HG02840 (cell line): ENCODE measurements at regions not wholly inside any gene's neighbourhood (a gene's known extent, or its start where the extent isn't known, plus 50 kb on each side); places are given as distances from the start of the nearest gene placed in this dataset.
"Not testable (repeated sequence)": the region's sequence is repeated elsewhere in the genome, so short reads cannot be mapped to it uniquely, and the experiment has no call there.

Experiments used
- ATAC-seq: cut with Tn5 transposase; IDR thresholded peaks from one replicate; pipeline ENCODE4 v1.9.1; 2021; ENCODE audit warnings: mild to moderate bottlenecking, moderate library complexity, moderate number of reproducible peaks; ENCODE audit not compliant: unreplicated experiment, low FRiP score

GRCh38 chr1:60262701-60263100 is 189.1 kb upstream of the C1orf87 start:
- no peak for ATAC-seq

DNA sequence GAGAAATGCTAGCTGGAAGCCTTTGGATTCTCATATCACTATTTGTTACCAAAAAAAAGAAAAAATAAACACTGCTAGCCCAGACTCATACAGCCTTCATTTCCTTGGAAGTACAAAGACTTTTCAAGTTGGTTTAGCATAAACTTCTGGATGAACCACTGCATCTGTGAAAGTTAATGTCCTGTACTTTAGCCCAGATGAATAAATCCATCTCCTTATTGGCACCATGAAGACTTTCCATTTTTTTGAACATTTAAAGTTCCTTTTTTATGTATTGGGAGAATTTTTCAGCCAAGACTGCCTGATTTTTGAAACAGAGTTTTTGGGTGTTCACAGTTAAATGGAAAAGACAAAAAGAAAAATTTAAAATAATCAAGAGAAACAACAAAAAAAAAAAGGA is 184.0 kb upstream of the C1orf87 start:
- ATAC-seq: no peak

DNA sequence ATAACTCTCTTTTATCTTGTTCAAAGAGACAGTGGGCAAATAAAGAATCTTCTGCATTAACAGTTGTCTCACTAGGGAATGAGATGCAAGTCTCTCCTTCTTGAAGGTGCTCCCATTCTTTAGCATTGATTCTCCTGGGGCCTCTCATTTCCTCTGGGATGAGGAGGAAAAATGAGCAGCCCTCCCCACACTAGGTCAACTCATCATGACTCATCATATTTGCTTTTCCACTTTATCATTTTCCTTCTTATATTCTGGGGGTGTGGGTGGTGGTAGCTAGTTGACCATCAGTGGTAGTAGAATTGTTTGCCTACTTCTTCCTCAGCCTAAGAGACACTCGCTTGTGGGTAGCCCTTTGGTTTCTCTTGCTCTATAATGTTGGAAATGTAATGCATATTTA is 182.0 kb upstream of the C1orf87 start:
- no peak for ATAC-seq

DNA sequence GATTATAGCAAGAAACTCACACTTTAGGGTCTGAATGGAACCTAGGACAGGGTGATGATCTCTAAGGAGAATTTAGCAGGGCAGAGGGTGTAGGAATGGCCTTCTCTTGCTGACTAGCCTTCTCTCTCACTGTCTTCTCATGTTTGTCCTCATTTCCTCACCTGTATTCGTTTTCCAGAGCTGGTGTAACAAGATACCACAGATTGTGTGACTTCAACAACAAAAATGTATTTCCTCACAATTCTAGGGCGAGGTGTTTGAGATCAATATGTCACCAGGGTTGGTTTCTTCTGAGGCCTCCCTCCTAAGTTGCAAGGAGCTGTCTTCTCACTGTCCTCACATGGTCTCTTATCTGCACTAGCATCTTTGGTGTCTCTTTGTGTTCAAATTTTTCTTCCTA is 177.9 kb upstream of the C1orf87 start:
- ATAC-seq: no peak

DNA sequence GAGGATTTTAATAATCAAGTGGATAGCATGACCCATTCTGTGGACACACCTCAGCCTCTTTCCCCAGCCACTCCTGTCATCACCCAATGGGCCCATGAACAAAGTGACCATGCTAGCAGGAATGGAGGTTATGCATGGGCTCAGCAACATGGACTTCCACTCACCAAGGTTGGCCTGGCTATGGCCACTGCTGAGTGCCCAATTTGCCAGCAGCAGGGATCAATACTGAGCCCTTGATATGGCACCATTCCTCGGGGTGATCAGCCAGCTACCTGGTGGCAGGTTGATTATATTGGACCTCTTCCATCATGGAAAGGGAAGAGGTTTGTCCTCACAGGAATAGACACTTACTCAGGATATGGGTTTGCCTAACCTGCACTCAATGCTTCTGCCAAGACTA is 173.9 kb upstream of the C1orf87 start:
- ATAC-seq: not testable (repeated sequence)

DNA sequence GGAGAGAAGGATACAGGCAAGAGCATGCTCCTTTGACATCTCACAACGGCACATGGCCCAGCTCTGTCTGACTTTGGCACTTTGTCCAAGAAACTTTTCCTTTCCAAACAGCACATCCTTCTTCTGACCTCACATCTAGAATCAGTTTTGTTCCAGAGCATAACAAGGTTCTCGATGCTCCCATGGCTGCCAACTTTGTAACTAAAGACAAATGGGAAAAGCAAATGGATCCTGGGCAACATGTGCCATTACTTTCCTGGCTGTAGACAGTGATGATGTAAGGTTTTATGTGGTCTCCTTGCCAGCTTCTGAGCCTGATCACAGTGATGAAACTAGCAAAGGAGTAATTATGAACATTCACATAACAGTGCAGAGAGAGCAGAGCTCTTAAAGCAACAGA is 171.8 kb upstream of the C1orf87 start:
- ATAC-seq: no peak

GRCh38 chr1:60244906-60245305 is 171.3 kb upstream of the C1orf87 start:
- ATAC-seq: no peak

GRCh38 chr1:60235275-60235674 is 161.7 kb upstream of the C1orf87 start:
- no peak for ATAC-seq

DNA sequence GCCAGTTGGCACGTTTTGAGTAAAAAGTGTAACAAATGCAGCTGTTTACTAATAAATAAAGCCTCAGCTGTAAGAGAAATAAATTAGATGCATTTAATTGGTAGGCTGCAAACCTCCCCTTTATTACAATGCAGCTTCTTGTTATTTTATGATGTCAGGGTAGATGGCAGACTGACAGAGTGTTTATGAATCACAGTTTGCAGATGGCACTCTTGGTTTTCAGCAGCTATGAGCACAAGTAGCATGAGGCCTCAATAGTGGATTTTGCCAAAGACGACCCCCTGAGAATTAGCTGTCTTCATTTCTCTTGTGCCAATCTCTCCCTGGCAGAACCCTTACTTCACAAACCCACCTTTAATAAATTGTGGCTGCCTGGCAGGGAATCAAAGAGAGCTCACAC is 161.2 kb upstream of the C1orf87 start:
- ATAC-seq: no peak

GRCh38 chr1:60229821-60230220 is 156.3 kb upstream of the C1orf87 start:
- ATAC-seq: no peak

DNA sequence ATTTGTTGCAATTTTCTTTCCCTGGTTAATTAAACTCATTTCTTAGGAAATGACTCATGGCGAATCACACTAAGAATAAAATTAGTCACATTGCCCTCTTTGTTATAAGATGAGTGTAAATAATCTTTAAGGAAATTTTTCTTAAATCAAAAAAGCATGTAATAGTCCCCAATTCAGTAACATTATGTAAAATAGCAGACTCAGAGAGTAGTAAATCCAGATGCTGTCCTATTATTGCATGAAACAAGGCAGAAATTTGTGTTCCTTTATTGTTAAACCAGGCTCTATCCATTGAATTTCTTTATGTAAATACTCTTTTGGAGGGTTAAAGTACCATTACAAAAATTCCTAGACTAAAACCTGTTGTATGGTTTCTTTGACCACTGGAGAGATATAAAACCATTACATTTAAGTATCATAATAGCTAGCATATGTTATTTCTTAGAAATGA is 154.5 kb upstream of the C1orf87 start:
- ATAC-seq: no peak

- ATAC-seq: no peak
Observed at GRCh38 chr1:60227601-60228000, 154.0 kb upstream of the C1orf87 start.

GRCh38 chr1:60225486-60225885 is 151.9 kb upstream of the C1orf87 start:
- ATAC-seq: no peak

GRCh38 chr1:60224523-60224922 is 151.0 kb upstream of the C1orf87 start:
- no peak for ATAC-seq

DNA sequence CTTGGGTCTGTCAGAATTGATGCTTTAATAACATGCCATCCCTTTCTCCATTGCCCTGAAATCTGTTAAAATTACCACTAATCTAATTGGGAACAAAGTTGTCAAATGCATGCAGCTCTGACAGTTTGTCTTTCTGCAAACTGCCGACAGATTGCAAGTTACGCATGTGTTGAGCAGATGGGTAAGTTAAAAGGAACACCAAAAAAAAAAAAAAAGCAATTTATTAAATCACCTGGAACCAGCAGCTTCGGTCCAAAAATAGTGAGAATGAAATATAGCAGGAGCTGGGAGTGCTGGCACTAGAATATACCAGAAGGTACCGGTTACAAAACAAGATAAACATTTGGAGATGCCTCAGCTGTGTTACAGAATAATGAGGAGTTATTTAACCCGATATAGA is 149.6 kb upstream of the C1orf87 start:
- ATAC-seq: no peak

DNA sequence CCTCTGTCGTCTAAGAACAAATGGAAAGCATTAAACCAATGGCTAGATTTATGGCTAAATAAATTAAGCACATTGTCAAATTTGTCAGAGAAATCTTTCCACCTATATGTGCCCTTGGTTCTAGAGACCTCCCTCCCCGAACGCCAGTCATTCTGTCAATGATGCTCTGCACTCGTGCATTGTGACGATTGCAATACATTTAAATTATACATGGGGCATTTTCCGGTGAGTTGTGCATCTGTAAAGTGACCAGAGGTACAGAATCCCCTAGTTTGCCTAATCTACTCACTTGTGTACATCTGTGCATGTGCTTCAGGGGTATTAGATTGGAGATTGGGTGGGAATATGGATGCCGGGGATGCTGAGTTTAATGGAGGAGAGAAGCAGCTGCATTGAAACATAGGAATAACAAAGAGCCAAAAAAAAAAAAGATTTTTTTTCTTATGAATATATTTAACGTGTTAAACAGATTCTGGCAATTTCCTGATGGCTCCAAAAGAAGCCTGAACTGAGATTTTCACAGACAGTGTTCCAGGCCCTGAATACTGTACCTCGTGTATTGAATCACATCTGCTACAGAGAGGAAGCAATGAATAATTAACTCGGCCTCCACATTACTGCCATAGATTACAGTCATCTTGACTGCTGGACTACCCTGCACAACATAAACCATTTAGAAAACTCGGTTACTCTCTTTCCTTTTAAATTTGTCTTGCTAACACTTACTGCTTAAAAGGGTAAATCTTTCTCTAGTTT is 149.0 kb upstream of the C1orf87 start:
- ATAC-seq: no peak

GRCh38 chr1:60213253-60213652 is 139.7 kb upstream of the C1orf87 start:
- ATAC-seq: no peak

- no peak for ATAC-seq
Observed at GRCh38 chr1:60196026-60196425, 122.5 kb upstream of the C1orf87 start.

DNA sequence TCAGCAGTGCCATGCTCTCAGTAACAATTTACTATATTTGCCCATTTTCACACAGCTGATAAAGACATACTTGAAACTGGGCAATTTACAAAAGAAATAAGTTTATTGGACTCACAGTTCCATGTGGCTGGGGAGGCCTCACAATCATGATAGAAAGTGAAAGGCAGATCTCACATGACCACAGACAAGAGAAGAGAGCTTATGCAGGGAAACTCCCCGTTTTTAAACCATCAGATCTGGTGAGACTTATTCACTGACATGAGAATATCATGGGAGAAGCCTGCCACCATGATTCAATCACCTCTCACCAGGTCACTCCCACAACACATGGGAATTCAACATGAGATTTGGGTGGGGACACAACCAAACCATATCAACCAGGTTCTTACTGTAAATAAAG is 112.1 kb upstream of the C1orf87 start:
- ATAC-seq: no peak

- ATAC-seq: no peak
Observed at GRCh38 chr1:60184521-60184920, 111.0 kb upstream of the C1orf87 start.

DNA sequence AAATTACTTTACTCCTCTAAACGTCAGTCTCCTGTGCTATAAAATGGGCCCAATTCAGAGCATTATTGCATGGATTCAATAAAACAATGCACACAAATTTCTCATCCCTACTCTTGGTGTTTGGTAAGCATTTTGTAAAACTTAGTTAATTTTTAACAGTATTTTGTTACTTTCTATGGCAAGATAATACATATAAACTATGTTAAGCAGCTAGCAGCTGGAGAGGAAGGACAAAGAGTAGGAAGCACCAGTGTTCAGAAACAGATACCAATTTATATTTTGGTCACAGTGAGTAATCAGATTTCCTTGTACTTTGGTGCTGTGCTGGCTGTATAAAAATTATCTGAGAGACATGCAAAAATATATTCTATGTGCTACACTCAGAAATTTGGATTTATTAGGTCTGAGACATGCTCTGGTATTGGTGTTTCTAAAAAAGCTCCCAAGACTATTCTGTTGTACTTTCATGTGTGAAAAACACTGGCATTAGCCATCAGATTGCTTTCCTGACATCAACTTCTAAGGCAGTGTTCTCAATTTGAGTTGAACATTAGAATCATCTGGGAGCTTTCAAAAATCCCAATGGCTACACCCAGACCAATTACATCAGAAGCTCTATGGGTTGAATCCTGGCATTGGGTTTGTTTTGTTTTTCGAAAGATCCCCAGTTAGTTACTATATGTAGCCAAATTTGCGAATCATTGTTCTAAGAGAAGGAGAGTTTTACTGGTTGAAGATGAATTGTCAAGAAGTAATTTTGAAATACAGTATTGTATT is 100.3 kb upstream of the C1orf87 start:
- ATAC-seq: no peak

GRCh38 chr1:60173006-60173405 is 99.4 kb upstream of the C1orf87 start:
- no peak for ATAC-seq
